Panc1 (cell line): ENCODE measurements at regions not wholly inside any gene's neighbourhood (a gene's known extent, or its start where the extent isn't known, plus 50 kb on each side); places are given as distances from the start of the nearest gene placed in this dataset.

Experiments
- ATAC-seq: fragments of 200-7000 bp; cut with Tn5 transposase; 2 replicates; pipeline ENCODE4 v1.9.1; 2020; ENCODE audit warnings: mild to moderate bottlenecking, moderate library complexity
- BruUV-seq: library from RNA; stranded (reverse); fragments of 400-500 nt; replicated peaks from 2 replicates; lab custom pipeline; 2021; lab: Mats Ljungman, UMichigan
- CTCF ChIA-PET: fragments of 300-600 bp; sonication (Branson Sonifier 250); formaldehyde crosslinking; loops from one replicate; lab custom pipeline; 2022; ENCODE audit warnings: antibody characterized with exemption; lab: Charles Lee
- POLR2A ChIA-PET: fragments of 300-600 bp; sonication (Branson Sonifier 250); formaldehyde crosslinking; loops from one replicate; lab custom pipeline; 2022; ENCODE audit warnings: antibody characterized with exemption; lab: Charles Lee
- DNase-seq: peaks from one replicate; pipeline ENCODE4 v3.0.0-alpha.2; 2010; ENCODE audit warnings: low read depth, low spot score
- H3K27ac ChIP-seq: 2 replicates; pipeline ENCODE4 v1.5.1; 2011; ENCODE audit warnings: mild to moderate bottlenecking, low read length, inconsistent platforms
- H3K27me3 ChIP-seq: fragments of 200-500 bp; sonication (Bioruptor generic); 2 replicates; pipeline ENCODE4 v1.6.0; 2014; ENCODE audit warnings: low read length, inconsistent platforms; ENCODE audit not compliant: control insufficient read depth, insufficient read depth
- H3K36me3 ChIP-seq: fragments of 200-500 bp; sonication (Bioruptor generic); 2 replicates; pipeline ENCODE4 v1.5.1; 2014; ENCODE audit warnings: inconsistent platforms, mild to moderate bottlenecking, low read length, moderate library complexity; ENCODE audit not compliant: control insufficient read depth, insufficient read depth
- H3K4me1 ChIP-seq: 2 replicates; pipeline ENCODE4 v1.5.1; 2011; ENCODE audit warnings: inconsistent platforms, mild to moderate bottlenecking, low read length, moderate library complexity; ENCODE audit not compliant: control insufficient read depth, insufficient read depth
- H3K4me3 ChIP-seq, 2 experiments: 2 replicates each; pipeline ENCODE4 v1.5.1; 2011 to 2012; ENCODE audit warnings: low read depth in 2 of 2, low read length in 2 of 2, mild to moderate bottlenecking in 2 of 2, inconsistent platforms in 1 of 2, moderate library complexity in 1 of 2
- H3K9me3 ChIP-seq: fragments of 200-500 bp; sonication (Bioruptor generic); 2 replicates; pipeline ENCODE4 v1.5.1; 2014; ENCODE audit warnings: low read depth, mild to moderate bottlenecking, inconsistent platforms, low read length, moderate library complexity; ENCODE audit not compliant: control insufficient read depth, insufficient read depth
- POLR2AphosphoS5 ChIP-seq: IDR thresholded peaks from 2 replicates; pipeline ENCODE4 v1.6.1; 2012; ENCODE audit warnings: mild to moderate bottlenecking, low read depth, low read length, moderate library complexity
- SIN3A ChIP-seq: IDR thresholded peaks from 2 replicates; pipeline ENCODE4 v1.6.1; 2012; ENCODE audit warnings: low read depth, mild to moderate bottlenecking, low read length, moderate library complexity, borderline replicate concordance; ENCODE audit not compliant: insufficient read depth
- TCF7L2 ChIP-seq: IDR thresholded peaks from 2 replicates; pipeline ENCODE4 v1.6.1; 2011; ENCODE audit warnings: mild to moderate bottlenecking, low read depth, low read length, inconsistent platforms
- in situ Hi-C: cut with HindIII; loops from 2 replicates; pipeline ENCODE4 v1.10.0; 2016; ENCODE audit warnings: low sequenced_read_pairs, low pct_unique_long_range_greater_than_20kb
- intact Hi-C: fragments of 100-400 bp; cut with micrococcal nuclease; formaldehyde crosslinking; loops from one replicate; pipeline ENCODE4 v1.10.0; 2022; ENCODE audit not compliant: unreplicated experiment
- TF ChIP-seq, protein P1 (sequence below): fragments of 450-650 bp; IDR thresholded peaks from 2 replicates; pipeline ENCODE4 v1.5.1; 2017; ENCODE audit warnings: mild to moderate bottlenecking
- TF ChIP-seq, protein P2 (sequence below), 2 experiments: IDR thresholded peaks; 2 replicates each; pipeline ENCODE4 v1.6.1; 2011 to 2012; ENCODE audit warnings: low read depth in 2 of 2, control low read depth in 1 of 2, low read length in 1 of 2, mild to moderate bottlenecking in 1 of 2, moderate library complexity in 1 of 2; ENCODE audit not compliant: insufficient read depth in 1 of 2

DNA sequence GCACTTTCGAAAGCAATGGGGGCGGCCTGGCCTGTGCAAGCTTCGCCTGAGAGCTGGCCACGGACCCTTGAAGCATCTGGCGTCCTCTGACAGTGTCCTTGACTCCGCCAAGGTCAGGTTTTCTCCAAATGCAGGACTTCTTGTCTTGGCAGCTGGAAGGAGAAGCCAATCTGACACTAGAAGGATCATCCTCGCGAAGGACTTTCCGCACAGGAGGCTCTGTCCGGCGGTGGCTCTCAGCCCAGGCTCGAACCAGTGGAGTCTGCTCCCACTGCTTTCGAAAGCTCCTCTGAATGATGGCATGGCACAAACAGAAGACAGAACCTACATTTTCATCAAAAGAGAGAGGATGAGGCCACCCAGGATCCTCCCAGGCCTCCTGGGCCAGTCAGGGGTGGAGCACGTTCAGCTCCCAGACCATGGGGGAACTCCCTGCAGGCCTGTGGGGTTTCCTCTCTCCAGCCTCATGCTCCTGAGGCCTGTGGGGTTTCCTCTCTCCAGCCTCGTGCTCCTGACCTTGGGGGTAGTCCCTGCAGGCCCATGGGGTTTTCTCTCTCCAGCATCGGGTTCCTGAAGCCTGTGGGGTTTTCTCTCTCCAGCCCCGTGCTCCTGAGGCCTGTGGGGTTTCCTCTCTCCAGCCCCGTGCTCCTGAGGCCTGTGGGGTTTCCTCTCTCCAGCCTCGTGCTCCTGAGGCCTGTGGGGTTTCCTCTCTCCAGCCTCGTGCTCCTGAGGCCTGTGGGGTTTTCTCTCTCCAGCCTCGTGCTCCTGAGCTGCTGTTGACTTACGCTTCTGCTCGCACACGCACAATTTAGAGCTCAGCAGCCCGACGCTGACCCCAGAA is 396.5 kb upstream of the SALL3 start:
- no peak overlapping the region for H3K27ac ChIP-seq
- in situ Hi-C loops = no loop called here
- no peak for ATAC-seq
- H3K27me3 ChIP-seq = no peaks in the 10 kb centered on the region; the same call in 1 of the 2 replicates
- DNase-seq = no peak
- ChIA-PET CTCF (no interaction called here), POLR2A (no interaction called here)
- BruUV-seq = no TSS peak
- no peaks in the 10 kb centered on the region for H3K36me3 ChIP-seq
- H3K4me1 ChIP-seq = no peaks in the 10 kb centered on the region
- intact Hi-C loops = no loop called here
- no peak overlapping the region for H3K4me3 ChIP-seq
- TF ChIP-seq, protein P1, sequence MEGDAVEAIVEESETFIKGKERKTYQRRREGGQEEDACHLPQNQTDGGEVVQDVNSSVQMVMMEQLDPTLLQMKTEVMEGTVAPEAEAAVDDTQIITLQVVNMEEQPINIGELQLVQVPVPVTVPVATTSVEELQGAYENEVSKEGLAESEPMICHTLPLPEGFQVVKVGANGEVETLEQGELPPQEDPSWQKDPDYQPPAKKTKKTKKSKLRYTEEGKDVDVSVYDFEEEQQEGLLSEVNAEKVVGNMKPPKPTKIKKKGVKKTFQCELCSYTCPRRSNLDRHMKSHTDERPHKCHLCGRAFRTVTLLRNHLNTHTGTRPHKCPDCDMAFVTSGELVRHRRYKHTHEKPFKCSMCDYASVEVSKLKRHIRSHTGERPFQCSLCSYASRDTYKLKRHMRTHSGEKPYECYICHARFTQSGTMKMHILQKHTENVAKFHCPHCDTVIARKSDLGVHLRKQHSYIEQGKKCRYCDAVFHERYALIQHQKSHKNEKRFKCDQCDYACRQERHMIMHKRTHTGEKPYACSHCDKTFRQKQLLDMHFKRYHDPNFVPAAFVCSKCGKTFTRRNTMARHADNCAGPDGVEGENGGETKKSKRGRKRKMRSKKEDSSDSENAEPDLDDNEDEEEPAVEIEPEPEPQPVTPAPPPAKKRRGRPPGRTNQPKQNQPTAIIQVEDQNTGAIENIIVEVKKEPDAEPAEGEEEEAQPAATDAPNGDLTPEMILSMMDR = no peak
- no peak for TF ChIP-seq SIN3A
- no peak for TF ChIP-seq TCF7L2
- no peak for TF ChIP-seq POLR2AphosphoS5
- TF ChIP-seq, protein P2, sequence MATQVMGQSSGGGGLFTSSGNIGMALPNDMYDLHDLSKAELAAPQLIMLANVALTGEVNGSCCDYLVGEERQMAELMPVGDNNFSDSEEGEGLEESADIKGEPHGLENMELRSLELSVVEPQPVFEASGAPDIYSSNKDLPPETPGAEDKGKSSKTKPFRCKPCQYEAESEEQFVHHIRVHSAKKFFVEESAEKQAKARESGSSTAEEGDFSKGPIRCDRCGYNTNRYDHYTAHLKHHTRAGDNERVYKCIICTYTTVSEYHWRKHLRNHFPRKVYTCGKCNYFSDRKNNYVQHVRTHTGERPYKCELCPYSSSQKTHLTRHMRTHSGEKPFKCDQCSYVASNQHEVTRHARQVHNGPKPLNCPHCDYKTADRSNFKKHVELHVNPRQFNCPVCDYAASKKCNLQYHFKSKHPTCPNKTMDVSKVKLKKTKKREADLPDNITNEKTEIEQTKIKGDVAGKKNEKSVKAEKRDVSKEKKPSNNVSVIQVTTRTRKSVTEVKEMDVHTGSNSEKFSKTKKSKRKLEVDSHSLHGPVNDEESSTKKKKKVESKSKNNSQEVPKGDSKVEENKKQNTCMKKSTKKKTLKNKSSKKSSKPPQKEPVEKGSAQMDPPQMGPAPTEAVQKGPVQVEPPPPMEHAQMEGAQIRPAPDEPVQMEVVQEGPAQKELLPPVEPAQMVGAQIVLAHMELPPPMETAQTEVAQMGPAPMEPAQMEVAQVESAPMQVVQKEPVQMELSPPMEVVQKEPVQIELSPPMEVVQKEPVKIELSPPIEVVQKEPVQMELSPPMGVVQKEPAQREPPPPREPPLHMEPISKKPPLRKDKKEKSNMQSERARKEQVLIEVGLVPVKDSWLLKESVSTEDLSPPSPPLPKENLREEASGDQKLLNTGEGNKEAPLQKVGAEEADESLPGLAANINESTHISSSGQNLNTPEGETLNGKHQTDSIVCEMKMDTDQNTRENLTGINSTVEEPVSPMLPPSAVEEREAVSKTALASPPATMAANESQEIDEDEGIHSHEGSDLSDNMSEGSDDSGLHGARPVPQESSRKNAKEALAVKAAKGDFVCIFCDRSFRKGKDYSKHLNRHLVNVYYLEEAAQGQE (IDR thresholded peaks at IDR 0.05; ENCODE audit: insufficient read depth in 1 of 2, low read depth in 2 of 2, low read length in 1 of 2) = no peak
- H3K9me3 ChIP-seq = no peaks in the 10 kb centered on the region

DNA sequence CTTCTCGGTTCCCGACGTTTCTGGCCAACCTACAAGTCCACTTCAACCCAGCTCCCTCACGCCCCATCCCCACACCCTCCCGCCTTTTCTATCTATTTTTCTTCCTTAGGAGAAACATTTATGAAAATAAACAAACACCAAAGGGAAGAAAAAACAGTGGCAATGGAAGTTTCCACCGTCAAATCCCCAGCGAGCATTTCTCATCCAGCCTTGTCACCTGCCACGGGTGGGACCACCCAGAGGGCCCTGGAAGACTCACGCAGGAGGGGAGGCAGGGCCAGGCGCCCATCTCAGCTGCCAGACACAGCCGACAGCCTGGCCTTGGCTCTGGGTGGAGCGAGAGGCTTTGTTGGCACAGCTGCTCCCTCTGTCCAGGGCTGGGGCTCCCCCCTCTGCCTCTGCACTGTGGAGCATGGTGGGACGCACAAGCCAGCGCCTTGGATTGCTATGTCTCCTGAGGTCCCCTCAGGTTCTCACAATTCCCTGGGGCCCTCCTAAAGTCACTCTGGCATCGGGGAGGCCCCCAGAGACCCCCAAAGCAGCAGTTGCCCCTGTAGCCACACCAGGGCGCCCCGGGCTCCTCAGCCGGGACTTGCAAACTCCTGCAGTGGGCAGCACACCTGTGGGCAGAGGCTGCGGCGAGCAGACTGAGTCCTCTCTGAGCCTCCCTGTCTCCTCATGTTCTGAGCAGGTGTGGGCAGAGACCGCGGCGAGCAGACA is 395.7 kb upstream of the SALL3 start:
- CTCF ChIA-PET = no interaction called here
- intact Hi-C loops = no loop called here
- DNase-seq (no peak), ATAC-seq (no peak)
- TF ChIP-seq, protein P2 (IDR thresholded peaks at IDR 0.05; ENCODE audit: insufficient read depth in 1 of 2, low read depth in 2 of 2, low read length in 1 of 2) = no peak
- no peak for TF ChIP-seq POLR2AphosphoS5
- TF ChIP-seq, protein P1 = no peak
- no peak for TF ChIP-seq TCF7L2
- TF ChIP-seq SIN3A = no peak
- in situ Hi-C loops = no loop called here
- Histone ChIP-seq H3K9me3 (no peaks in the 10 kb centered on the region), H3K4me3 (no peak overlapping the region), H3K36me3 (no peaks in the 10 kb centered on the region), H3K27ac (no peak overlapping the region), H3K4me1 (no peaks in the 10 kb centered on the region), H3K27me3 (no peaks in the 10 kb centered on the region; the same call in 1 of the 2 replicates)
- POLR2A ChIA-PET = no interaction called here
- no TSS peak for BruUV-seq
